DMS 273 treated with DMSO at 0.1 percent for 48 hours (cell line): ENCODE measurements at regions not wholly inside any gene's neighbourhood (a gene's known extent, or its start where the extent isn't known, plus 50 kb on each side); places are given as distances from the start of the nearest gene placed in this dataset.

Experiments
- DNase-seq: peaks from one replicate; lab custom pipeline; 2025; lab: John Stamatoyannopoulos, UW

- no peak for DNase-seq
Measured at GRCh38 chr14:29037411-29037810, 270.8 kb downstream of the FOXG1 start.

DNA sequence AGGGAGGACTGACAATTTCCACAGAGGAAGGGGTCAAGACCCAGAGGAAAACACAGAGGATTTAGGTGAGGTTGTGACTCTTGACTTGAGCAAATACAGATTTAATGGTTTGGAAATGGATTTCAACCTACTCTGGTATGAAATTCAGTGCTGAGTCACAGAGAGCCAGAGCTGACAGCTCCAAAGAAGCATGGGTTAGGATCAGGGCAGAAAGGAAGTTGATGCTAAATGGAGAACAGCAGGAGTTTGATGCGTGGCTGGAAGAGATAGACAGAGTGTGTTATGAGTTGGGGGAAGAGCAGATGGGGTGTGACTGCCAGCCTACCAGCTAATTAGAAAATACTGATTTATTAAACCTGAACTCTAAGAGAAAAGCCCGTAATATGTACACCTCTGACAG is 272.6 kb downstream of the FOXG1 start:
- no peak for DNase-seq

DNA sequence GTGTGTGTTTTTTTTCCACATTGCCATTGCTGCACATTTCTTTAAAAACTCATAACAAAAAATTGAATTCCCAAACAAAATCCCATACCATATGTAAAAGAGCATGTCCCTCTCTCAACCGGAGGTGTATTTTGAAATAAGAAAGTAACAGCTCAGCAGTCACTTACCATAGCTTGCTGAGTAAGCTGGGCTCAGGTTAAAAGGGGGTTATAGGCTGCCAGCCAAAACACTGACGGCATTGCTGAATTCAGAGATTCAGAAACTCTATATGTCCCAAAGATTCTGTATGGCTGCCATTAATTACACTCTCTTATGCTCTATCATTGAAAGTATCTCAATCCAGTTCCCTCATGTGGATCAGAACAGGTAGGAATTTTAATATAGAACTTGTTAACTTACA is 276.0 kb downstream of the FOXG1 start:
- DNase-seq = no peak

DNA sequence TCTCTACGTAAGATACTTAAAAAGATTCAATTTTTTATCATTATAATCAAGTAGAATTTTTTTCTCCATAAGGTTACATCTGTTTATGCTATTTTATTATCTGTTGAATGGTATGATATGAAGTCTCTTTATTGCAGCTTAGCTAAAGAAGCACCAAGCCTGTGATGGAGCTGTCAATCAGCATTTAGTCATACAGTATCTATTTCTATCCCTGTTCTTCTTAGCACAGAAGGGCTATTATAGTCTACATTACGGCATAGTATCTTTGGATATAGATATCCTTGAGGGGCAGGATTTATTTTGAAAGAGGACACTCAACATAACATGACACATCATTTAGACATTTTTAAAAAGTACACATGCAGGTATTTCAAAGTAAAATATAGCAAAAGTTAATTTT is 277.1 kb downstream of the FOXG1 start:
- DNase-seq = no peak

DNA sequence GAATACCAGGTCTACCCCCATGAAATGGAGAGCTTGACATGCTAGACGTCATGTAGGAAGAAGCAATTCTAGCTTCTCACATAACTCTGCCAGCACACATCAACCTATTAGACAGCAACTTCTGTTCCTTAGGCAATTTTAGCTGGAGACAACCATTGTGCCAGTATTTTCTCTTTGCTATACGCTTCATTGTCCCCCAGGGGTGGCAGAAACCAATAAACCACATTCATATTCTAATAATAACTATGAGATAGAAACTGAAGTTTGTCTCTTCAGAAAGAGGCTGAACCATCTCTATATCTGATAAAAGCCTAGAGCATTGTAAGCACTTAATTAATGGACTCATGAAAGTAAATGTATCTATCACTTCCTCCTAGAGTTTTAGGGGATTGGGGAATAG is 278.6 kb downstream of the FOXG1 start:
- no peak for DNase-seq

DNA sequence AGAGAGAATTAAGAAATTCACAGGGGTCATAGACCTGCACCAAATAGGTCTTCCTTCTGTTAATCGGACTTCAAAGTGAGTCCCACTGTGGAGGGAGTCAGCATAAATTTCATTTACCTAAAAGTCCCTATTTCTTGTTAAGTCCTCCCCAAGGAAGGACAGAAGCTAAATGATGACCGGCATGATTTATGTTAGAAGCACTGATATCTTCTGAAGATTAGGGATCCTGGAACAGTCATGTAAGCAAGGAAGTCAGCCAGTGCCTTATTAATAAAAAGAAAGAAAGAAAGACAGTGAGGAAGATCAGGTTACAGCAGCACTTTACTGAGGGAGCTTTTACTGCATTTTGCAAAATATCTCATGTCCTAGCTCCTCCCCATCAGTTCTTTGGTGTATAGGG is 287.5 kb downstream of the FOXG1 start:
- DNase-seq = no peak

- no peak for DNase-seq
Measured at GRCh38 chr14:29056041-29056566, 289.5 kb downstream of the FOXG1 start.

GRCh38 chr14:29061702-29062101 is 295.1 kb downstream of the FOXG1 start:
- no peak for DNase-seq

GRCh38 chr14:29062466-29062865 is 295.9 kb downstream of the FOXG1 start:
- no peak for DNase-seq

DNA sequence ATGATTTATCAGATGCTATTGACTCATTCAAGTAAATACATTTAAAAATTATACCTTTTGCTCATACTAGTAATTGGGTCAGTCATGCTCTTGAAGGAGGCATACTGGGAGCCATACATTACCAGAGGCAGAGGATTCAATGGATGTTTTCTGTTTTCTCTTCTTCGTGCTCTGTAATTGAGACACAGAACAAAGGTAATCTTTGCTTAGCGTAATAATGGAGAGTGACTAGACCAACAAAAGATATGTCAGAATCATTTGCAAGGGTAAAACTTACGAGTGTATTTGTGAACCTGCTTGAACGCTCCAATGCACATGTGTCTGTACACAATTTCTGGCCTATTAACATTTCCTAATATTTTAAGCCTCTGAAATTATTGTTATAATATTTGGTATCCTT is 296.4 kb downstream of the FOXG1 start:
- no peak for DNase-seq

- DNase-seq = no peak
Measured at GRCh38 chr14:29064305-29064900, 297.8 kb downstream of the FOXG1 start.

- no peak for DNase-seq
Measured at GRCh38 chr14:29069228-29069627, 302.6 kb downstream of the FOXG1 start.

DNA sequence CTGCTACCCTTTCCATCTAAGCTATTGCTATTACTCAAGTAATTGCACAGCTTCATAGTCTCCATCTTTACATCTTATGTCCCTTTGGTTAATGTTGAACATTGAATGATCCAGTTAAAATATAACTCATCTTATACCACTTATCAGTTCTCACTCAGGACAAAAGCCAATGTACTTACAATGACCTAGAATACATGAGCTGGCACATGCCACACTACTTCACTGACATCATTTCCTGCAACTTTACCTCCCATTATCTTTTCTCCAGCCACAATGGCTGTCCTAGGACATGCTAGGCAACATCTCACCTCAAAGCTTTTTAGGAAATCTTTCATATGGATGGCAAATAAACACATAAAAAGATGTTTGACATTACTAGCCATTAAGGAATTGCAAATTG is 309.2 kb downstream of the FOXG1 start:
- DNase-seq = no peak

DNA sequence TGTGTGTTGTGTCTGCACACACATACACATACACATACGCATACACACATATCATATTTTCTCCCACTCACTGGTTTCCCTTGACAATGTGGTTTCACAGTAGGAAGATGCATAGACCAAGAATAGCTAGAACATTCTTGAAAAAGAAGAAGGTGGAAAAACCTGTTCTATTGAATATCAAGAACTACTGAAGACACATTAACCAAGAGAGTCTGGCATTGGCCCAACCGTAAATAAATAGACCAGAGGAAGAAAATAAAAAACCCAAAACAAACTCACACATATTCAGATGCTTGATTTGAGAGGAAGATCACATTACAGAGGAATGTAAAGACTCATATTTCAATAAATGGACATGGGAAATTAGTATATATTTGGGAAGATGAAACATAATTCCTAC is 311.3 kb downstream of the FOXG1 start:
- no peak for DNase-seq

- no peak for DNase-seq
Measured at GRCh38 chr14:29078810-29079522, 312.4 kb downstream of the FOXG1 start.

DNA sequence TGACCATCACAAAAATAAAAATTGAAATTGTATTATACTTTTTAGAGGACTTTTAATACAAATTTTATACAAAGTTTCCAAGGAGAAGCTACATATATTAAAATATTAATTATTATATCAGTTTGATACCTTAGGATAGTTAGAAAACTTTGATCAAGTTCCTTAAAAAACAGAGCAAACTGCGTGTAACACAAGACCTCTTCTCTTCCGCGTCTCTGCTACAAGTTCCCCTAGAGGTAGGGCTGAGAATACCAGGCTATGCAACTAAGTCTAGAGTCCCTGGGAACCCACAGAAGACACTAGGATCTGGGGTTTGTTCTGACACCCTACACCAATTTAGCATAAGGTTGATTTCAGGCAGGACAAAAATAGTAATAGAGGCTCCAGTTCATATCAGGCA is 319.0 kb downstream of the FOXG1 start:
- no peak for DNase-seq

- DNase-seq = no peak
Measured at GRCh38 chr14:29089849-29090248, 323.3 kb downstream of the FOXG1 start.

DNA sequence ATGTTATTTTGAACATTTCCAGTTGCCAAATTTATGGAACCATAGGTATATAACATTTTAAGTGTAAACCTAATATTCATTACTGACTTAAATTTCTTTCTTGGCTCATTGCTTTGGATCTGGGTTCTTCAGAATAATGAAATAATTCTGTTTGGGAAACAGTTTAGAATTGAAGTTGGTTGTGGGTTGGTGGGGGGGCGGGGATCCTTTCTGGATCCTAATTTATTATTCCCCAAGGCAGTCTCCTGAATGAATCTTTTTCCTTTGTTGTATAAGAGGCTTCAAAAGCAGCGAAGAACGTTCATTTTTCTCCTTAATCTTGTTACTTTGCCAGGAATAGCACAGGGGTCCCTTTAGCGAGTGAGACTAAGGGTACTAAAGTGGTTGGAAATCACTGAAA is 325.5 kb downstream of the FOXG1 start:
- no peak for DNase-seq

GRCh38 chr14:29097476-29097875 is 330.9 kb downstream of the FOXG1 start:
- no peak for DNase-seq

GRCh38 chr14:29098656-29099055 is 332.1 kb downstream of the FOXG1 start:
- DNase-seq = no peak

- DNase-seq = no peak
Measured at GRCh38 chr14:29102266-29102665, 335.7 kb downstream of the FOXG1 start.

- DNase-seq = no peak
Measured at GRCh38 chr14:29102996-29103395, 336.4 kb downstream of the FOXG1 start.

DNA sequence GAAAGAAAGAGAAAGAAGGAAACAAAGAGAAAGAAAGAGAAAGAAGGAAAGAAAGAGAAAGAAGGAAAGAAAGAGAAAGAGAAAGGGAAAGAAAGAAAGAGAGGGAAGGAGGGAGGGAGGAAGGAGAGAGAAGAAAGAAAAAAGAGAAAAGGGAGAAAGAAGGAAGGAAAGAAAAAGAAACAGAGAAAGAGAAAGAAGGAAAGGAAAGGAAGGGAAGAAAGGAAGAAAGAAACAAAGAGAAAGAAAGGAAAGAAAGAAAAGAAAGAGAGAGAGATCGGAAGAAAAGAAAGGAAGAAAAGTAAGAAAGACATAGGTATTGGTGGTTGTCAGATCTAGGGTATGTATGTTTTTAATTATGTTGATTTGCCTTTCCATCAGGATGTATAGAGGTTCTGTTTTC is 342.3 kb downstream of the FOXG1 start:
- no peak for DNase-seq

DNA sequence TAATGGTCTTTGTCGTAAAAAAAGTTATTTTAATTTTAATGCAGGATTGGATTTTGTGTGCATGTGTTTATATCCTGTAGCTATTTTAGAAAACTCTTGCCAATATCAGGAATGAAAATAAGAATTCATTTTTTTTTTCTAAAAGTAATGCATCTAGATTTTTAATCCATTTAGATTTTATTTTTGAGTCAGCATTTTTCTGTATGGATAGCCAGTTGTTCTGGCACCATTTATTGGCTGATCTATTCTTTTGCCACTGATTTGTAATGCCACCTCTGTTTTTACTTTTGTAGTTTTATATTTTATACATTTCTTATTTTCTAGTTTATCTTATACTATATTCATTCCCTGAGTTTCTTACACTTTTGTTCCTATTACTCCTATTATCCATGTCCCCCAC is 343.0 kb downstream of the FOXG1 start:
- no peak for DNase-seq
